Natural killer cell (primary cell): ENCODE measurements at regions not wholly inside any gene's neighbourhood (a gene's known extent, or its start where the extent isn't known, plus 50 kb on each side); places are given as distances from the start of the nearest gene placed in this dataset.

Experiments used
- ATAC-seq, 3 donors: fragments of 150-1000 bp in 2 of 3; fragments of 200-7000 bp in 1 of 3; cut with Tn5 transposase; 1 replicate in 1 of 3; 2 replicates in 2 of 3; pipeline ENCODE4 v1.10.0; 2021; ENCODE audit warnings: mild to moderate bottlenecking in 2 of 3, moderate library complexity in 2 of 3
- DNase-seq, 2 donors: peaks; one replicate each; pipeline versions ENCODE4 v3.0.0 to v3.0.0-alpha.2; 2013 to 2021; ENCODE audit warnings: mixed read lengths in 1 of 2
- H3K27ac ChIP-seq: one replicate; pipeline ENCODE4 v1.5.1; 2013; ENCODE audit warnings: mild to moderate bottlenecking, low read length
- H3K27me3 ChIP-seq: one replicate; pipeline ENCODE4 v1.6.1; 2013; ENCODE audit warnings: low read length; ENCODE audit not compliant: control insufficient read depth, insufficient read depth
- H3K36me3 ChIP-seq: one replicate; pipeline ENCODE4 v1.6.1; 2013; ENCODE audit warnings: low read length; ENCODE audit not compliant: control insufficient read depth, insufficient read depth
- H3K4me1 ChIP-seq: one replicate; pipeline ENCODE4 v1.6.1; 2013; ENCODE audit warnings: low read length; ENCODE audit not compliant: control insufficient read depth, insufficient read depth
- H3K4me3 ChIP-seq: one replicate; pipeline ENCODE4 v1.5.1; 2013; ENCODE audit warnings: low read length
- H3K9me3 ChIP-seq: one replicate; pipeline ENCODE4 v1.6.1; 2013; ENCODE audit warnings: low read length; ENCODE audit not compliant: control insufficient read depth, insufficient read depth
- H3K27ac Mint-ChIP-seq, 2 donors: one replicate each; pipeline ENCODE4 v1.8.0; 2022; ENCODE audit warnings: mild to moderate bottlenecking in 2 of 2, mixed read lengths in 2 of 2, moderate library complexity in 1 of 2
- H3K27me3 Mint-ChIP-seq, 2 donors: one replicate each; pipeline ENCODE4 v1.8.0; 2022; ENCODE audit warnings: low read depth in 2 of 2, mixed read lengths in 2 of 2
- H3K36me3 Mint-ChIP-seq: one replicate; pipeline ENCODE4 v1.8.0; 2022; ENCODE audit warnings: mixed read lengths
- H3K4me1 Mint-ChIP-seq, 2 donors: one replicate each; pipeline ENCODE4 v1.8.0; 2022; ENCODE audit warnings: mixed read lengths in 2 of 2
- H3K4me3 Mint-ChIP-seq: one replicate; pipeline ENCODE4 v1.8.0; 2022; ENCODE audit warnings: mild to moderate bottlenecking, moderate library complexity, mixed read lengths
- H3K9me3 Mint-ChIP-seq, 2 donors: one replicate each; pipeline ENCODE4 v1.8.0; 2022; ENCODE audit warnings: mixed read lengths in 2 of 2
- CTCF ChIP-seq: fragments of 200-600 bp; IDR thresholded peaks from one replicate; pipeline ENCODE4 v1.8.0; 2022; ENCODE audit warnings: antibody characterized with exemption
- WGBS: methylation state at CpG from one replicate; pipeline ENCODE4 v1.1.7; 2013; ENCODE audit warnings: missing lambda C conversion rate; ENCODE audit not compliant: insufficient coverage; 5-methylcytosine and 5-hydroxymethylcytosine counted together
- intact Hi-C: fragments of 100-400 bp; cut with micrococcal nuclease; formaldehyde crosslinking; loops from one replicate; pipeline ENCODE4 v1.14.2; 2022

GRCh38 chr3:174342171-174342570 lies 517.0 kb upstream of the NAALADL2 start:
- Histone ChIP-seq H3K27ac (no peak overlapping the region), H3K27me3 (no peaks in the 10 kb centered on the region), H3K9me3 (no peaks in the 10 kb centered on the region), H3K4me1 (no peaks in the 10 kb centered on the region), H3K36me3 (no peaks in the 10 kb centered on the region), H3K4me3 (no peak overlapping the region)
- Mint-ChIP-seq H3K36me3 (no peaks in the 10 kb centered on the region), H3K9me3 (peaks cover 0 to 3% of the 10 kb centered on the region in 2 donors), H3K4me1 (no peaks in the 10 kb centered on the region), H3K4me3 (no peak overlapping the region), H3K27me3 (no peaks in the 10 kb centered on the region), H3K27ac (no peak overlapping the region)
- TF ChIP-seq CTCF, result no peak
- ATAC-seq, result no peak
- WGBS, result 85% methylated on average over 2 of the region's 2 CpGs
- no peak for DNase-seq
- intact Hi-C loops, result no loop called here

GRCh38 chr3:174342941-174343501 lies 516.1 kb upstream of the NAALADL2 start:
- Mint-ChIP-seq H3K4me1 (no peaks in the 10 kb centered on the region), H3K4me3 (no peak overlapping the region), H3K9me3 (peaks cover 3% of the 10 kb centered on the region in 2 donors), H3K27ac (no peak overlapping the region), H3K36me3 (no peaks in the 10 kb centered on the region), H3K27me3 (no peaks in the 10 kb centered on the region)
- no peak for TF ChIP-seq CTCF
- WGBS, result 97% methylated on average over 3 of the region's 3 CpGs
- DNase-seq, result no peak
- ATAC-seq, result no peak
- Histone ChIP-seq H3K27ac (no peak overlapping the region), H3K9me3 (no peaks in the 10 kb centered on the region), H3K27me3 (no peaks in the 10 kb centered on the region), H3K36me3 (no peaks in the 10 kb centered on the region), H3K4me1 (no peaks in the 10 kb centered on the region), H3K4me3 (no peak overlapping the region)
- intact Hi-C loops, result no loop called here

GRCh38 chr3:174346141-174346540 lies 513.0 kb upstream of the NAALADL2 start:
- ATAC-seq, result no peak

More at GRCh38 chr3:174346141-174346540, 513.0 kb upstream of the NAALADL2 start:
- no CpG with 5 or more reads among the region's 2 CpGs for WGBS
- H3K9me3 ChIP-seq, result no peaks in the 10 kb centered on the region
- no peak for TF ChIP-seq CTCF
- Mint-ChIP-seq H3K9me3 (peaks cover 8 to 11% of the 10 kb centered on the region in 2 donors), H3K27me3 (no peaks in the 10 kb centered on the region), H3K36me3 (no peaks in the 10 kb centered on the region), H3K27ac (no peak overlapping the region), H3K4me3 (no peak overlapping the region), H3K4me1 (no peaks in the 10 kb centered on the region)
- no peak for DNase-seq
- intact Hi-C loops, result no loop called here
- no peaks in the 10 kb centered on the region for H3K27me3 ChIP-seq
- H3K4me1 ChIP-seq, result no peaks in the 10 kb centered on the region
- H3K36me3 ChIP-seq, result no peaks in the 10 kb centered on the region
- H3K4me3 ChIP-seq, result no peak overlapping the region
- H3K27ac ChIP-seq, result no peak overlapping the region
